GM12878 (cell line): ENCODE measurements at regions not wholly inside any gene's neighbourhood (a gene's known extent, or its start where the extent isn't known, plus 50 kb on each side); places are given as distances from the start of the nearest gene placed in this dataset.

Experiments used
- ATAC-seq: fragments of 200-7000 bp; cut with Tn5 transposase; 3 replicates; pipeline ENCODE4 v1.9.1; 2020; ENCODE audit warnings: mild to moderate bottlenecking, moderate library complexity
- BruUV-seq: library from RNA; stranded (reverse); fragments of 400-500 nt; replicated peaks from 2 replicates; lab custom pipeline; 2021; lab: Mats Ljungman, UMichigan
- CTCF ChIA-PET: fragments of 300-600 bp; sonication (Branson Sonifier 250); formaldehyde crosslinking; extraction: SDS; loops from one replicate; lab custom pipeline; 2021; ENCODE audit warnings: inconsistent platforms; lab: Yijun Ruan, JAX
- POLR2A ChIA-PET: fragments of 350-600 bp; formaldehyde crosslinking; extraction: SDS; loops from one replicate; lab custom pipeline; 2021; ENCODE audit warnings: inconsistent platforms; lab: Charles Lee
- RAD21 ChIA-PET: fragments of 300-600 bp; sonication (Branson Sonifier 250); formaldehyde crosslinking; loops from one replicate; lab custom pipeline; 2023; ENCODE audit warnings: antibody characterized with exemption; ENCODE audit not compliant: unreplicated experiment; lab: Charles Lee
- SMC1A ChIA-PET: fragments of 300-600 bp; sonication (Branson Sonifier 250); formaldehyde crosslinking; loops from one replicate; lab custom pipeline; 2023; ENCODE audit not compliant: unreplicated experiment, uncharacterized antibody; lab: Charles Lee
- DNase-seq: peaks from one replicate; pipeline ENCODE4 v3.0.0-alpha.2; 2011; ENCODE audit warnings: low read depth, low spot score
- FAIRE-seq: peaks from 3 replicates; lab custom pipeline; 2011; peaks lifted over from hg19 to GRCh38; lab: Jason Lieb, UNC
- H2AFZ ChIP-seq: 2 replicates; pipeline ENCODE4 v1.6.0; 2011; ENCODE audit warnings: low read depth, low read length, control low read depth; ENCODE audit not compliant: control insufficient read depth
- H3K27ac ChIP-seq: 2 replicates; pipeline ENCODE4 v1.5.1; 2011; ENCODE audit warnings: control low read depth; ENCODE audit not compliant: control insufficient read depth, insufficient read depth
- H3K27me3 ChIP-seq, 2 experiments: replicated peaks in 1 of 2; 2 replicates each; pipeline versions ENCODE4 v1.6.0 to v1.6.1; 2011; ENCODE audit warnings: low read length in 1 of 2; ENCODE audit not compliant: control insufficient read depth in 2 of 2, insufficient read depth in 2 of 2
- H3K36me3 ChIP-seq, 2 experiments: 2 replicates each; pipeline ENCODE4 v1.5.1; 2011; ENCODE audit warnings: low read length in 1 of 2; ENCODE audit not compliant: control insufficient read depth in 2 of 2, insufficient read depth in 2 of 2
- H3K4me1 ChIP-seq: 2 replicates; pipeline ENCODE4 v1.6.1; 2011; ENCODE audit warnings: mild to moderate bottlenecking, low read length, moderate library complexity, mixed read lengths; ENCODE audit not compliant: control insufficient read depth, insufficient read depth
- H3K4me2 ChIP-seq: 2 replicates; pipeline ENCODE4 v1.6.0; 2011; ENCODE audit warnings: control low read depth; ENCODE audit not compliant: control insufficient read depth, insufficient read depth
- H3K4me3 ChIP-seq: fragments of 200-600 bp; sonication (generic); 2 replicates; pipeline ENCODE4 v1.5.1; 2016
- H3K79me2 ChIP-seq: 2 replicates; pipeline ENCODE4 v1.6.0; 2011; ENCODE audit warnings: low read length; ENCODE audit not compliant: control insufficient read depth, insufficient read depth
- H3K9ac ChIP-seq: 2 replicates; pipeline ENCODE4 v1.8.0; 2011; ENCODE audit warnings: low read length, control low read depth, mixed read lengths; ENCODE audit not compliant: control insufficient read depth, insufficient read depth
- H3K9me3 ChIP-seq: replicated peaks from 3 replicates; pipeline ENCODE4 v1.5.1; 2011; ENCODE audit warnings: mild to moderate bottlenecking, low read length; ENCODE audit not compliant: control insufficient read depth, insufficient read depth
- H4K20me1 ChIP-seq: 2 replicates; pipeline ENCODE4 v1.6.0; 2011; ENCODE audit not compliant: control insufficient read depth, insufficient read depth
- ATF7 ChIP-seq: fragments of 450-650 bp; IDR thresholded peaks from 2 replicates; pipeline ENCODE4 v1.6.1; 2016; ENCODE audit warnings: low read depth, mild to moderate bottlenecking
- CHD1 ChIP-seq: IDR thresholded peaks from 2 replicates; pipeline ENCODE4 v1.6.1; 2012; ENCODE audit warnings: low read depth, low read length, improper control_type of control experiment
- E2F4 ChIP-seq: IDR thresholded peaks from 2 replicates; pipeline ENCODE4 v1.6.1; 2012; ENCODE audit warnings: low read depth, low read length, improper control_type of control experiment
- E4F1 ChIP-seq: fragments of 450-650 bp; IDR thresholded peaks from 2 replicates; pipeline ENCODE4 v1.6.1; 2018; ENCODE audit warnings: borderline replicate concordance, mild to moderate bottlenecking; ENCODE audit not compliant: partially characterized antibody
- IKZF2 ChIP-seq, 2 experiments: fragments of 450-650 bp; IDR thresholded peaks; 2 replicates each; pipeline ENCODE4 v1.6.1; 2017; ENCODE audit warnings: mild to moderate bottlenecking in 2 of 2, moderate library complexity in 2 of 2
- NFYA ChIP-seq: IDR thresholded peaks from 2 replicates; pipeline ENCODE4 v1.6.1; 2011; ENCODE audit warnings: low read depth, mild to moderate bottlenecking, low read length, improper control_type of control experiment, borderline replicate concordance
- NKRF ChIP-seq: fragments of 450-650 bp; conservative IDR thresholded peaks from 2 replicates; pipeline ENCODE4 v1.6.1; 2017; ENCODE audit warnings: mild to moderate bottlenecking, moderate library complexity
- NR2C1 ChIP-seq: fragments of 450-650 bp; IDR thresholded peaks from 2 replicates; pipeline ENCODE4 v1.6.1; 2017; ENCODE audit warnings: antibody characterized with exemption, mild to moderate bottlenecking, moderate library complexity
- NR2F1 ChIP-seq: fragments of 450-650 bp; conservative IDR thresholded peaks from 2 replicates; pipeline ENCODE4 v1.6.1; 2017; ENCODE audit warnings: mild to moderate bottlenecking
- PAX5 ChIP-seq: IDR thresholded peaks from 2 replicates; pipeline ENCODE4 v1.6.1; 2011; ENCODE audit warnings: low read depth, low read length, borderline replicate concordance
- PML ChIP-seq: IDR thresholded peaks from 2 replicates; pipeline ENCODE4 v1.6.1; 2012; ENCODE audit warnings: low read length, inconsistent platforms
- POLR2AphosphoS2 ChIP-seq: IDR thresholded peaks from 2 replicates; pipeline ENCODE4 v1.6.1; 2011; ENCODE audit warnings: low read depth, mild to moderate bottlenecking, low read length, improper control_type of control experiment, moderate library complexity
- RAD51 ChIP-seq: fragments of 450-650 bp; IDR thresholded peaks from 2 replicates; pipeline ENCODE4 v1.6.1; 2016; ENCODE audit warnings: moderate library complexity, mild to moderate bottlenecking, inconsistent platforms
- SKIL ChIP-seq: fragments of 450-650 bp; IDR thresholded peaks from 2 replicates; pipeline ENCODE4 v1.6.1; 2017; ENCODE audit warnings: mild to moderate bottlenecking, low read depth, inconsistent platforms; ENCODE audit not compliant: poor library complexity, severe bottlenecking
- SMC3 ChIP-seq: IDR thresholded peaks from 2 replicates; pipeline ENCODE4 v1.6.1; 2011; ENCODE audit warnings: low read length, improper control_type of control experiment, borderline replicate concordance
- ZBED1 ChIP-seq: IDR thresholded peaks from 2 replicates; pipeline ENCODE4 v1.6.1; 2016; ENCODE audit warnings: borderline replicate concordance
- ZNF217 ChIP-seq: fragments of 450-650 bp; IDR thresholded peaks from 2 replicates; pipeline ENCODE4 v1.6.1; 2017; ENCODE audit warnings: antibody characterized with exemption, mild to moderate bottlenecking
- ZNF24 ChIP-seq: fragments of 450-650 bp; IDR thresholded peaks from 2 replicates; pipeline ENCODE4 v1.6.1; 2017; ENCODE audit warnings: antibody characterized with exemption, mild to moderate bottlenecking
- WGBS: methylation state at CpG from one replicate; pipeline ENCODE4 v1.1.6; 2016; ENCODE audit warnings: low lambda C conversion rate; ENCODE audit not compliant: insufficient replicate concordance, insufficient coverage; ENCODE audit errors: missing lambda C conversion rate; 5-methylcytosine and 5-hydroxymethylcytosine counted together
- in situ Hi-C: fragments of 300-500 bp; cut with MboI; formaldehyde crosslinking; loops from 9 replicates; pipeline ENCODE4 v1.14.3; 2018; ENCODE audit warnings: mixed read lengths
- intact Hi-C: fragments of 100-400 bp; cut with micrococcal nuclease; formaldehyde crosslinking; loops from one replicate; pipeline ENCODE4 v1.14.2; 2022; ENCODE audit not compliant: unreplicated experiment

GRCh38 chr6:119716668-119717270 is 367.2 kb upstream of the MAN1A1 start:
- BruUV-seq, result no TSS peak
- CTCF ChIA-PET, result no interaction called here
- no peak for FAIRE-seq

More at GRCh38 chr6:119716668-119717270, 367.2 kb upstream of the MAN1A1 start:
- no peak for DNase-seq
- in situ Hi-C loops, result no loop called here
- POLR2A ChIA-PET, result no interaction called here
- no peak overlapping the region for H3K4me2 ChIP-seq
- RAD21 ChIA-PET, result no interaction called here
- H3K79me2 ChIP-seq, result no peaks in the 10 kb centered on the region
- H3K27me3 ChIP-seq, result no peaks in the 10 kb centered on the region
- SMC1A ChIA-PET, result interaction anchor here (1.0 kb wide), 1 partner anchor 14 kb away, joined by 3 read pairs; no protein-coding TSS in a partner anchor
- no peaks in the 10 kb centered on the region for H3K36me3 ChIP-seq
- no peaks in the 10 kb centered on the region for H4K20me1 ChIP-seq
- H3K27ac ChIP-seq, result no peak overlapping the region
- H2AFZ ChIP-seq, result no peak overlapping the region
- H3K9me3 ChIP-seq, result no peaks in the 10 kb centered on the region
- ATAC-seq, result no peak
- TF ChIP-seq ZNF217, result no peak
- no peak for TF ChIP-seq E4F1
- TF ChIP-seq E2F4, result no peak
- no peak for TF ChIP-seq SKIL
- no peak for TF ChIP-seq POLR2AphosphoS2
- TF ChIP-seq SMC3, result no peak
- no peak for TF ChIP-seq CHD1
- no peak for TF ChIP-seq PAX5
- TF ChIP-seq PML, result no peak
- TF ChIP-seq IKZF2 (IDR thresholded peaks at IDR 0.05), result no peak
- TF ChIP-seq ZNF24, result no peak
- TF ChIP-seq NR2C1, result no peak
- TF ChIP-seq NR2F1, result no peak
- TF ChIP-seq NFYA, result no peak
- TF ChIP-seq RAD51, result no peak
- TF ChIP-seq ATF7, result no peak
- no peak for TF ChIP-seq ZBED1
- TF ChIP-seq NKRF, result no peak
- TF ChIP-seq, all 136 proteins: peak for 0
- intact Hi-C loops, result no loop called here
- WGBS, result 68% methylated on average over 2 of the region's 2 CpGs
- Histone ChIP-seq H3K9ac (no peak overlapping the region), H3K4me1 (no peaks in the 10 kb centered on the region), H3K4me3 (no peak overlapping the region)
